Dermis blood vessel endothelial cell (primary cell): ENCODE measurements at regions not wholly inside any gene's neighbourhood (a gene's known extent, or its start where the extent isn't known, plus 50 kb on each side); places are given as distances from the start of the nearest gene placed in this dataset.
"Not testable (repeated sequence)": the region's sequence is repeated elsewhere in the genome, so short reads cannot be mapped to it uniquely, and the experiment has no call there.

Source experiments
- DNase-seq: peaks from one replicate; pipeline ENCODE4 v3.0.0; 2010

- not testable (repeated sequence) for DNase-seq
Measured at GRCh38 chr1:145475962-145476361, 50.6 kb upstream of the NBPF20 start.

- DNase-seq: peak; percentile 18
Measured at GRCh38 chr1:145475369-145475915, 50.0 kb upstream of the NBPF20 start.
